Fibroblast of the aortic adventitia (primary cell): ENCODE measurements at regions not wholly inside any gene's neighbourhood (a gene's known extent, or its start where the extent isn't known, plus 50 kb on each side); places are given as distances from the start of the nearest gene placed in this dataset.

Source experiments
- DNase-seq: peaks from one replicate; pipeline ENCODE4 v3.0.0-alpha.2; 2010; ENCODE audit warnings: low read depth
- H3K4me3 ChIP-seq: 2 replicates; pipeline ENCODE4 v1.5.1; 2011; ENCODE audit warnings: low read depth, mild to moderate bottlenecking, control low read depth, low read length, moderate library complexity
- TF ChIP-seq, protein P1 (sequence below): IDR thresholded peaks from 2 replicates; pipeline ENCODE4 v1.5.1; 2011; ENCODE audit warnings: mild to moderate bottlenecking, low read length, control low read depth, inconsistent platforms; ENCODE audit not compliant: insufficient read depth

DNA sequence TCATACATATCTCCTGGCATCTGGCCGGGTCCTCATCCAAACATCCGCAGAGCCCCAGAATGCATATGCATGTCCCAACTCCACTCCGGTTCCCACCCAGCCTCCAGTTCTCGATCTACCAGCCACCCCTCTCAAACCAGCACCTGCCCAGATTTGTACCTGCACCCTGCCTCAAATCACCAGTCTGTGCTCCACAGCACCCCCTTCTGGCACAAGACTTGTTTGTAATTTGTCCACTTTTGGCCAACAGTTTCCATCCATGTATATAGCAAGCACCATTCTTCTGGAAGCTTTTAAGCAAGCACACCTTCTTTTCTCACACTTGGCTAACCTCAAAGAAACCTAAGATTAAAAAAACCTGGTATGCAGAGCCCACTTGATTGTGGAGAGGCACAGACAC, 644.1 kb downstream of the MID1IP1 start:
- no peak overlapping the region for H3K4me3 ChIP-seq
- no peak for DNase-seq
- TF ChIP-seq, protein P1, sequence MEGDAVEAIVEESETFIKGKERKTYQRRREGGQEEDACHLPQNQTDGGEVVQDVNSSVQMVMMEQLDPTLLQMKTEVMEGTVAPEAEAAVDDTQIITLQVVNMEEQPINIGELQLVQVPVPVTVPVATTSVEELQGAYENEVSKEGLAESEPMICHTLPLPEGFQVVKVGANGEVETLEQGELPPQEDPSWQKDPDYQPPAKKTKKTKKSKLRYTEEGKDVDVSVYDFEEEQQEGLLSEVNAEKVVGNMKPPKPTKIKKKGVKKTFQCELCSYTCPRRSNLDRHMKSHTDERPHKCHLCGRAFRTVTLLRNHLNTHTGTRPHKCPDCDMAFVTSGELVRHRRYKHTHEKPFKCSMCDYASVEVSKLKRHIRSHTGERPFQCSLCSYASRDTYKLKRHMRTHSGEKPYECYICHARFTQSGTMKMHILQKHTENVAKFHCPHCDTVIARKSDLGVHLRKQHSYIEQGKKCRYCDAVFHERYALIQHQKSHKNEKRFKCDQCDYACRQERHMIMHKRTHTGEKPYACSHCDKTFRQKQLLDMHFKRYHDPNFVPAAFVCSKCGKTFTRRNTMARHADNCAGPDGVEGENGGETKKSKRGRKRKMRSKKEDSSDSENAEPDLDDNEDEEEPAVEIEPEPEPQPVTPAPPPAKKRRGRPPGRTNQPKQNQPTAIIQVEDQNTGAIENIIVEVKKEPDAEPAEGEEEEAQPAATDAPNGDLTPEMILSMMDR = peak; percentile 9

DNA sequence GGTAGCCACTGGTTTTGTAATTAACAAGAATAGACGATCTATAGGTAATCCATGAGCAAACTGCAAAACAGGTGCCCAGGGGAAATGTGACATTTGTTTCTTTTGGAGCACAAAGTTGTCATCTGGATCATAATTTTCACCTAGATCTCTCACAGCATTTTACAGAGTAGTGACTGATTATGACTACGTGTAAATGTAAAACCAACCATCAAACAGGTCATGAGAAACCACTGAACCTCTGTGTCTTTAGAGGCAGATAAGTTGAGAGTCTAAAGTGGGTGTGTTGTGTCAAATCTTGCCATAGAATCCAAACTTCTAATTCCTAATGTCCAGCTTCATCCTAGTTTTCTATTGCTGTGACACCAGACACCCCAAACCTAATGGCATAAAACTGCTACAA, 648.1 kb downstream of the MID1IP1 start:
- no peak for DNase-seq
- TF ChIP-seq, protein P1 = no peak
- no peak overlapping the region for H3K4me3 ChIP-seq

DNA sequence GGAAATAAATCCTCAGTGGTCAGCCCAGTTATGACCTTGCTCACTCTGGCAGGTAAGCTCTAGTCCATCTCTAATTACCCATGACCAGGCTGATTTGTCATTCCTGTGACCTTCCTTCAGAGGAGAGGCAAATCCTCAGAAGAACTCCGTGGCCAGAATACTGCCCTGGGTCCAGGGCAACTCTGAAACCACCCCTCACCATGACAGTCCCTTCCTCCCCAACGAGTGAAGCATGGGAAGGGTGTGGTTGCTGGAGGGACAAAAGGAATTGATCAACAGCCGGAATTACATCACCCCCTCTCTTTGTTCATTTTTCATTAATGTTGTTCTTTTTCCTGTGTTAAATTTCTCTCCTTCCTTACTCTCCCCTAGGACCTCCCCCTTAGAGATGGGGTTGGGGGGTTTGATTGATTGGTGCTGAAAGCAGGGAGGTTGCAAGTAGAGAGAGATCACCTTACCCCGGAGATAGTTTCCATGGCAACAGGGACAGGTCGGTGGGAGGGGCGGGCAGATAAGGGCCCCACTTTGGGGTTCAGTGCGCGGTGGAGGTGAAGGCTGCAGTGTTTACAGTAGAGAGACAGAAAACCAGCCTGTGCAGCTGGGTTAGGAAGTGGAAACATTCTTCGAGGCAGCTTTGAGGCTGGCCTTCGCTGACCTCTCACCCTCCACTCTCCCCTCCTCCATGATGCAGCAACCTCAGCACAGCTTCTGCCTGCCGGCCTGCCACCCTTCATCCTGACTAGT, 647.4 kb downstream of the BCOR start:
- TF ChIP-seq, protein P1 = no peak

DNA sequence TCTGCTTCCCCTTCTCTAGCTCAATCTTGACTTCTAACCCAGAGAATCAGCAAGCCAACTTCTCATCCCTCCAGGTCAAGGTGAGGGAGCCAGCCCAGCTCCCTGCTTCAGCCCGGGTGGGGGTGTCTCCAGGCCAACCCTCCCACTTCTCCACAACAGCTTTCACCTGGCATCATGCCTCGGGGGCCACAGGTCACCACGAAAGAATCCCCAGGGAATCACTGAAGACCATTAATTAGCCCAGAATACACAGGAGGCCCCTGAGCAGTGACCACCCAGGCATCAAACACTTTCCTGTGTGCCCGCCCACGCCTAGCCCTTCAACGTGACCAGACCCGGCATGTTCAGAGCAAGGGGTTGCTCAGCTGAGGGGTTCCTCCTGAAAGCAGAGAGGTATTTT, 646.7 kb downstream of the BCOR start:
- H3K4me3 ChIP-seq = no peak overlapping the region
- DNase-seq = no peak
- TF ChIP-seq, protein P1 = no peak

More for the DNA sequence above, 647.4 kb downstream of the BCOR start:
- no peak overlapping the region for H3K4me3 ChIP-seq
- DNase-seq = no peak

DNA sequence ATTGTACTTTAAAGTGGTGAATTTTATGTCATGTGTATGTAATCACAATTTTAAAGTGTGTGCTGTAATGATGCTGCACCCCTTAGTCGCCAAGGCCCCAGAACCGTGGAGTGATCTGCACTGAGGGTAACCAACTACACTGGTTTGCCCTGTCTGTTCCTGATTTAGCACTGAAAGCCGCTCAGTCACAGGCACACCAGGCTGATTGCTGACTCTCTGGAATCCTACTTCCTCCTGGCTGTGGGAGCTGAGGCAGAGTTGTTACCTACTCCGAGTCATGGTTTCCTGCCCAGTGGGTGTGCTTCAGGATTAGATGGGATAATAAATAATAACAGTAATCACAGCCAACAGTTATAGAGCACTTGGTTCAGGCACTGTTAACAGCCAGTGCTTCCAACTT, 645.4 kb downstream of the BCOR start:
- DNase-seq = no peak
- H3K4me3 ChIP-seq = no peak overlapping the region
- TF ChIP-seq, protein P1 = no peak

DNA sequence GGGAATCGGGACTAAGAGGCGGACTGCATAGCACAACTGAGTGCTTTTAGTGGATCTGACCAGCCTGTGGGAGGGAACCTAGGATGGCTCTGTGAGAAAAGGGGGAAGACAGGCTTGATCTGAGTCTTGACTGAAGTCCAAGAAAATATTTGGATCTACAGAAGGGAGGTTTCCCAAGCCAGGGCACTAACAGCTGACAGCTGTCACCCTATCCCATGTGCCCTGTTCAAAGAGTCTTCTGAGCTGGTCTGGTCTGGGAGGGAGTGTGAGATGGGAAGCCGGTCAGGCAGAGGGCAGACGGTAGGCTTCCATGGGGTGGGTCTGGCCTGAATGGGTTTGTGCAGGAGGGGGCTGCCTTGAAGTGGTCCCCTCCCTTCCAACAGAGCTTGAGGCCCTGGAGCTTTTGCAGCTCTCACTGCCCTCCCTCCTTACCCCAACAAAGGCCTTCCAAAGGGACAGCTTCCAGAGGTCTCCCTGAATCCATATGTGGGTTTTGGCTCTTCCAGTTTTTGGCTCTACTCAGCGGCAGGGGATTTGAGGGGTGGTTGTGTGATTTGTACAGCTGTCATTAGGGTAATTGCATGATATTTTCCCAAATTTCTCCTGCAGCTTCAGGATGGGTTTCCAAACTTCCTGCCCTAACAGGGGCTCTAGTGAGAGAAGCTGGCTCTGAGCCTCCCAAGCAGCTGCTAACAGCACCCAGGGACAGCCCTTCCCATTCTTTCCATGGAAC, 643.7 kb downstream of the BCOR start:
- no peak for DNase-seq
- TF ChIP-seq, protein P1 = no peak
- H3K4me3 ChIP-seq = no peak overlapping the region
